ENCODE measurements at regions not wholly inside any gene's neighbourhood (a gene's known extent, or its start where the extent isn't known, plus 50 kb on each side); places are given as distances from the start of the nearest gene placed in this dataset.

GRCh38 chr1:220378571-220379302, 106.5 kb upstream of the RAB3GAP2 start:
- TF ChIP-seq, protein P1, sequence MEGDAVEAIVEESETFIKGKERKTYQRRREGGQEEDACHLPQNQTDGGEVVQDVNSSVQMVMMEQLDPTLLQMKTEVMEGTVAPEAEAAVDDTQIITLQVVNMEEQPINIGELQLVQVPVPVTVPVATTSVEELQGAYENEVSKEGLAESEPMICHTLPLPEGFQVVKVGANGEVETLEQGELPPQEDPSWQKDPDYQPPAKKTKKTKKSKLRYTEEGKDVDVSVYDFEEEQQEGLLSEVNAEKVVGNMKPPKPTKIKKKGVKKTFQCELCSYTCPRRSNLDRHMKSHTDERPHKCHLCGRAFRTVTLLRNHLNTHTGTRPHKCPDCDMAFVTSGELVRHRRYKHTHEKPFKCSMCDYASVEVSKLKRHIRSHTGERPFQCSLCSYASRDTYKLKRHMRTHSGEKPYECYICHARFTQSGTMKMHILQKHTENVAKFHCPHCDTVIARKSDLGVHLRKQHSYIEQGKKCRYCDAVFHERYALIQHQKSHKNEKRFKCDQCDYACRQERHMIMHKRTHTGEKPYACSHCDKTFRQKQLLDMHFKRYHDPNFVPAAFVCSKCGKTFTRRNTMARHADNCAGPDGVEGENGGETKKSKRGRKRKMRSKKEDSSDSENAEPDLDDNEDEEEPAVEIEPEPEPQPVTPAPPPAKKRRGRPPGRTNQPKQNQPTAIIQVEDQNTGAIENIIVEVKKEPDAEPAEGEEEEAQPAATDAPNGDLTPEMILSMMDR (optimal IDR thresholded peaks at IDR 0.05 in 1 of 3, IDR thresholded peaks at IDR 0.05 in 1 of 3, conservative IDR thresholded peaks at IDR 0.05 in 1 of 3; ENCODE audit: extremely low read depth in 1 of 3, insufficient read depth in 2 of 3, low read length in 3 of 3) = no peak
- TF ChIP-seq EZH2 (IDR thresholded peaks at IDR 0.05; ENCODE audit: low read length) = no peak
